Panc1 (cell line): ENCODE measurements at regions not wholly inside any gene's neighbourhood (a gene's known extent, or its start where the extent isn't known, plus 50 kb on each side); places are given as distances from the start of the nearest gene placed in this dataset.

Experiments
- ATAC-seq: fragments of 200-7000 bp; cut with Tn5 transposase; 2 replicates; pipeline ENCODE4 v1.9.1; 2020; ENCODE audit warnings: mild to moderate bottlenecking, moderate library complexity
- BruUV-seq: library from RNA; stranded (reverse); fragments of 400-500 nt; replicated peaks from 2 replicates; lab custom pipeline; 2021; lab: Mats Ljungman, UMichigan
- CTCF ChIA-PET: fragments of 300-600 bp; sonication (Branson Sonifier 250); formaldehyde crosslinking; loops from one replicate; lab custom pipeline; 2022; ENCODE audit warnings: antibody characterized with exemption; lab: Charles Lee
- POLR2A ChIA-PET: fragments of 300-600 bp; sonication (Branson Sonifier 250); formaldehyde crosslinking; loops from one replicate; lab custom pipeline; 2022; ENCODE audit warnings: antibody characterized with exemption; lab: Charles Lee
- DNase-seq: peaks from one replicate; pipeline ENCODE4 v3.0.0-alpha.2; 2010; ENCODE audit warnings: low read depth, low spot score
- H3K27ac ChIP-seq: 2 replicates; pipeline ENCODE4 v1.5.1; 2011; ENCODE audit warnings: mild to moderate bottlenecking, low read length, inconsistent platforms
- H3K27me3 ChIP-seq: fragments of 200-500 bp; sonication (Bioruptor generic); 2 replicates; pipeline ENCODE4 v1.6.0; 2014; ENCODE audit warnings: low read length, inconsistent platforms; ENCODE audit not compliant: control insufficient read depth, insufficient read depth
- H3K36me3 ChIP-seq: fragments of 200-500 bp; sonication (Bioruptor generic); 2 replicates; pipeline ENCODE4 v1.5.1; 2014; ENCODE audit warnings: inconsistent platforms, mild to moderate bottlenecking, low read length, moderate library complexity; ENCODE audit not compliant: control insufficient read depth, insufficient read depth
- H3K4me1 ChIP-seq: 2 replicates; pipeline ENCODE4 v1.5.1; 2011; ENCODE audit warnings: inconsistent platforms, mild to moderate bottlenecking, low read length, moderate library complexity; ENCODE audit not compliant: control insufficient read depth, insufficient read depth
- H3K4me3 ChIP-seq, 2 experiments: 2 replicates each; pipeline ENCODE4 v1.5.1; 2011 to 2012; ENCODE audit warnings: low read depth in 2 of 2, low read length in 2 of 2, mild to moderate bottlenecking in 2 of 2, inconsistent platforms in 1 of 2, moderate library complexity in 1 of 2
- H3K9me3 ChIP-seq: fragments of 200-500 bp; sonication (Bioruptor generic); 2 replicates; pipeline ENCODE4 v1.5.1; 2014; ENCODE audit warnings: low read depth, mild to moderate bottlenecking, inconsistent platforms, low read length, moderate library complexity; ENCODE audit not compliant: control insufficient read depth, insufficient read depth
- CTCF ChIP-seq: fragments of 450-650 bp; IDR thresholded peaks from 2 replicates; pipeline ENCODE4 v1.5.1; 2017; ENCODE audit warnings: mild to moderate bottlenecking
- POLR2AphosphoS5 ChIP-seq: IDR thresholded peaks from 2 replicates; pipeline ENCODE4 v1.6.1; 2012; ENCODE audit warnings: mild to moderate bottlenecking, low read depth, low read length, moderate library complexity
- REST ChIP-seq, 2 experiments: IDR thresholded peaks; 2 replicates each; pipeline ENCODE4 v1.6.1; 2011 to 2012; ENCODE audit warnings: low read depth in 2 of 2, control low read depth in 1 of 2, low read length in 1 of 2, mild to moderate bottlenecking in 1 of 2, moderate library complexity in 1 of 2; ENCODE audit not compliant: insufficient read depth in 1 of 2
- SIN3A ChIP-seq: IDR thresholded peaks from 2 replicates; pipeline ENCODE4 v1.6.1; 2012; ENCODE audit warnings: low read depth, mild to moderate bottlenecking, low read length, moderate library complexity, borderline replicate concordance; ENCODE audit not compliant: insufficient read depth
- TCF7L2 ChIP-seq: IDR thresholded peaks from 2 replicates; pipeline ENCODE4 v1.6.1; 2011; ENCODE audit warnings: mild to moderate bottlenecking, low read depth, low read length, inconsistent platforms
- in situ Hi-C: cut with HindIII; loops from 2 replicates; pipeline ENCODE4 v1.10.0; 2016; ENCODE audit warnings: low sequenced_read_pairs, low pct_unique_long_range_greater_than_20kb
- intact Hi-C: fragments of 100-400 bp; cut with micrococcal nuclease; formaldehyde crosslinking; loops from one replicate; pipeline ENCODE4 v1.10.0; 2022; ENCODE audit not compliant: unreplicated experiment

- Histone ChIP-seq H3K4me1 (no peaks in the 10 kb centered on the region), H3K36me3 (no peaks in the 10 kb centered on the region), H3K27me3 (no peaks in the 10 kb centered on the region), H3K9me3 (no peaks in the 10 kb centered on the region), H3K27ac (no peak overlapping the region), H3K4me3 (no peak overlapping the region)
- DNase-seq = no peak
- no peak for TF ChIP-seq CTCF
- TF ChIP-seq SIN3A = no peak
- TF ChIP-seq POLR2AphosphoS5 = no peak
- TF ChIP-seq REST (IDR thresholded peaks at IDR 0.05; ENCODE audit: insufficient read depth in 1 of 2, low read depth in 2 of 2, low read length in 1 of 2) = no peak
- TF ChIP-seq TCF7L2 = no peak
- intact Hi-C loops (no loop called here), in situ Hi-C loops (no loop called here)
- ChIA-PET POLR2A (no interaction called here), CTCF (no interaction called here)
- no peak for ATAC-seq
- no TSS peak for BruUV-seq
Measured at GRCh38 chr20:55099251-55099650, 623.9 kb downstream of the DOK5 start.

- Histone ChIP-seq H3K36me3 (no peaks in the 10 kb centered on the region), H3K4me3 (no peak overlapping the region), H3K27me3 (no peaks in the 10 kb centered on the region), H3K4me1 (no peaks in the 10 kb centered on the region), H3K27ac (no peak overlapping the region), H3K9me3 (no peaks in the 10 kb centered on the region)
- ATAC-seq = no peak
- TF ChIP-seq REST (IDR thresholded peaks at IDR 0.05; ENCODE audit: insufficient read depth in 1 of 2, low read depth in 2 of 2, low read length in 1 of 2) (no peak), POLR2AphosphoS5 (no peak), SIN3A (no peak), CTCF (no peak), TCF7L2 (no peak)
- POLR2A ChIA-PET = no interaction called here
- BruUV-seq = no TSS peak
- no peak for DNase-seq
- in situ Hi-C loops = no loop called here
- CTCF ChIA-PET = no interaction called here
- intact Hi-C loops = no loop called here
Measured at GRCh38 chr20:55097621-55098020, 622.2 kb downstream of the DOK5 start.
